K562 (cell line): ENCODE measurements at regions not wholly inside any gene's neighbourhood (a gene's known extent, or its start where the extent isn't known, plus 50 kb on each side); places are given as distances from the start of the nearest gene placed in this dataset.

Experiments used
- ATAC-seq: fragments of 200-7000 bp; cut with Tn5 transposase; 3 replicates; pipeline ENCODE4 v1.9.1; 2020; ENCODE audit warnings: moderate library complexity
- BruUV-seq: library from RNA; stranded (reverse); fragments of 400-500 nt; replicated peaks from 2 replicates; lab custom pipeline; 2021; lab: Mats Ljungman, UMichigan
- CTCF ChIA-PET: fragments of 300-600 bp; formaldehyde crosslinking; extraction: SDS; loops from one replicate; lab custom pipeline; 2021; ENCODE audit warnings: low intra/inter-chr PET ratio; lab: Yijun Ruan, JAX
- POLR2A ChIA-PET: fragments of 300-600, 350-650 bp; sonication (Branson Sonifier 250); formaldehyde crosslinking; extraction: SDS; loops from one replicate; lab custom pipeline; 2021; ENCODE audit warnings: antibody characterized with exemption, inconsistent platforms; lab: Yijun Ruan, JAX
- DNase-seq, 4 experiments: peaks; one replicate each; pipeline versions ENCODE4 v3.0.0 to v3.0.0-alpha.2; 2011 to 2018; ENCODE audit warnings: low spot score in 3 of 4, mixed read lengths in 3 of 4; ENCODE audit errors: extremely low read depth in 1 of 4
- FAIRE-seq: peaks from 2 replicates; lab custom pipeline; 2011; peaks lifted over from hg19 to GRCh38; lab: Jason Lieb, UNC
- H2AFZ ChIP-seq: 2 replicates; pipeline ENCODE4 v1.6.0; 2011; ENCODE audit warnings: low read depth, low read length, control low read depth, inconsistent platforms
- H3K27ac ChIP-seq: fragments of 200-600 bp; 3 replicates; pipeline ENCODE4 v1.8.0; 2011; ENCODE audit warnings: low read depth, mild to moderate bottlenecking, control low read depth, inconsistent platforms, low read length, moderate library complexity, mixed read lengths; ENCODE audit errors: extremely low read depth
- H3K27me3 ChIP-seq, 2 experiments: fragments of 300-600 bp in 1 of 2; 2 replicates in 1 of 2; 3 replicates in 1 of 2; pipeline versions ENCODE4 v1.6.0 to v1.8.0; 2011; ENCODE audit warnings: inconsistent platforms in 2 of 2, low read length in 2 of 2, mild to moderate bottlenecking in 1 of 2, mixed read lengths in 1 of 2, moderate library complexity in 1 of 2; ENCODE audit not compliant: control insufficient read depth in 2 of 2, insufficient read depth in 2 of 2
- H3K36me3 ChIP-seq: fragments of 300-600 bp; 3 replicates; pipeline ENCODE4 v1.8.0; 2011; ENCODE audit warnings: mild to moderate bottlenecking, low read length, inconsistent platforms; ENCODE audit not compliant: control insufficient read depth, insufficient read depth
- H3K4me1 ChIP-seq, 2 experiments: fragments of 200-600 bp in 1 of 2; replicated peaks in 1 of 2; 2 replicates in 1 of 2; 3 replicates in 1 of 2; pipeline versions ENCODE4 v1.5.1 to v1.8.0; 2011; ENCODE audit warnings: inconsistent platforms in 2 of 2, low read length in 2 of 2, mild to moderate bottlenecking in 1 of 2, mixed read lengths in 1 of 2, moderate library complexity in 1 of 2; ENCODE audit not compliant: control insufficient read depth in 2 of 2, insufficient read depth in 2 of 2
- H3K4me2 ChIP-seq: 2 replicates; pipeline ENCODE4 v1.6.1; 2011; ENCODE audit warnings: low read length, control low read depth, inconsistent platforms, mixed read lengths; ENCODE audit not compliant: insufficient read depth
- H3K4me3 ChIP-seq: fragments of 200-600 bp; sonication (generic), shearing (Covaris generic); 2 replicates; pipeline ENCODE4 v1.5.1; 2016; ENCODE audit warnings: control low read depth, inconsistent platforms
- H3K79me2 ChIP-seq: fragments of 200-600 bp; 3 replicates; pipeline ENCODE4 v1.8.0; 2011; ENCODE audit warnings: low read length, inconsistent platforms; ENCODE audit not compliant: control insufficient read depth, insufficient read depth
- H3K9ac ChIP-seq, 2 experiments: 2 replicates each; pipeline versions ENCODE4 v1.6.0 to v1.6.1; 2011; ENCODE audit warnings: low read depth in 2 of 2, low read length in 2 of 2, control low read depth in 1 of 2, inconsistent platforms in 1 of 2, mild to moderate bottlenecking in 1 of 2, mixed read lengths in 1 of 2; ENCODE audit not compliant: insufficient read depth in 1 of 2
- H3K9me1 ChIP-seq: one replicate; pipeline ENCODE4 v1.6.0; 2011; ENCODE audit warnings: inconsistent platforms, mild to moderate bottlenecking, low read length, moderate library complexity; ENCODE audit not compliant: control insufficient read depth, insufficient read depth
- H3K9me3 ChIP-seq: replicated peaks from 2 replicates; pipeline ENCODE4 v1.5.1; 2011; ENCODE audit warnings: low read depth, low read length, inconsistent platforms; ENCODE audit not compliant: control insufficient read depth, insufficient read depth
- H4K20me1 ChIP-seq: replicated peaks from 2 replicates; pipeline ENCODE4 v1.6.1; 2011; ENCODE audit warnings: low read length, inconsistent platforms, mixed read lengths; ENCODE audit not compliant: control insufficient read depth, insufficient read depth
- BRCA1 ChIP-seq, 2 experiments: fragments of 450-650 bp in 1 of 2; sonication (generic) in 1 of 2; formaldehyde crosslinking in 1 of 2; IDR thresholded peaks; 2 replicates each; pipeline versions ENCODE4 v1.5.0 to v1.6.1; 2017 to 2020; ENCODE audit warnings: mild to moderate bottlenecking in 1 of 2, missing genetic modification reagents in 1 of 2
- CC2D1A ChIP-seq: fragments of 450-650 bp; IDR thresholded peaks from 2 replicates; pipeline ENCODE4 v1.6.1; 2017; ENCODE audit warnings: mild to moderate bottlenecking
- ELF4 ChIP-seq: fragments of 450-650 bp; formaldehyde crosslinking; IDR thresholded peaks from 2 replicates; pipeline ENCODE4 v1.4.0; 2022; ENCODE audit warnings: missing genetic modification characterization
- MAX ChIP-seq: sonication (generic); formaldehyde crosslinking; IDR thresholded peaks from 2 replicates; pipeline ENCODE4 v1.9.0; 2022; ENCODE audit warnings: mild to moderate bottlenecking, missing genetic modification reagents
- NUFIP1 ChIP-seq: fragments of 450-650 bp; IDR thresholded peaks from 2 replicates; pipeline ENCODE4 v1.6.1; 2018; ENCODE audit not compliant: partially characterized antibody
- RBFOX2 ChIP-seq: fragments of 200-400 bp; formaldehyde crosslinking; IDR thresholded peaks from 2 replicates; pipeline ENCODE4 v1.6.1; 2017; ENCODE audit warnings: low read depth, mild to moderate bottlenecking, low read length, moderate library complexity
- SAP30 ChIP-seq: fragments of 200-600 bp; sonication (generic); IDR thresholded peaks from 2 replicates; pipeline ENCODE4 v1.6.1; 2012; ENCODE audit warnings: borderline replicate concordance, low read depth, mild to moderate bottlenecking, moderate library complexity, low read length, control low read depth, inconsistent platforms; ENCODE audit not compliant: insufficient read depth, poor library complexity, severe bottlenecking
- ZNF175 ChIP-seq: fragments of 200-800 bp; sonication (Bioruptor generic); IDR thresholded peaks from 2 replicates; pipeline ENCODE4 v1.6.1; 2016; ENCODE audit warnings: low read depth, mild to moderate bottlenecking, missing genetic modification characterization, missing compliant biosample characterization
- ZSCAN32 ChIP-seq: fragments of 450-650 bp; formaldehyde crosslinking; IDR thresholded peaks from 2 replicates; pipeline ENCODE4 v1.4.0; 2020; ENCODE audit warnings: mild to moderate bottlenecking, moderate library complexity
- WGBS: fragments of 100-300 bp; shearing (Covaris generic); methylation state at CpG from one replicate; pipeline ENCODE4 v1.1.6; 2016; ENCODE audit warnings: low coverage, mixed read lengths; ENCODE audit not compliant: insufficient coverage; ENCODE audit errors: missing lambda C conversion rate; 5-methylcytosine and 5-hydroxymethylcytosine counted together
- in situ Hi-C: fragments of 300-500 bp; cut with MboI; formaldehyde crosslinking; loops from 4 replicates; pipeline ENCODE4 v1.15.0; 2018; ENCODE audit warnings: inconsistent platforms, mixed read lengths
- intact Hi-C: fragments of 100-400 bp; cut with micrococcal nuclease; formaldehyde crosslinking; loops from 2 replicates; pipeline ENCODE4 v1.14.2; 2022

DNA sequence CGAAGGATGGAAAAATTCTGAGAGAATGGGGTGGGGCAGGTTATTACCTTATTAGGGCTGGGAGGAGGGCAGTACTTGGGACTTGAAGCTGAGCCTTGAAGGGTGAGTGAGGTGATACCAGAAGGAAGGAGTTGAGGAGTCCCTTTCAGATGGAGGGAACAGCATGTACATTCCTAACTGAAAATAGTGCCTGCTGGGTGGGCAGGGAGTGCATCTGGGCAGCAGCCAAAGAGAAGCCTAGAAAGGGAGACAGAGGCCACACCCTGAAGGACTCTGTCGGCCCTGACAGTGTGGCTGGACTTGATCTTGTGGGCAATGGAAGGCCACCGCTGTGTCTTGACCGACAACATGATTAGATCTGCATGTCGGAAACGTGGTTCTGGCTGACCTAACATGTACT lies 147.6 kb downstream of the NDUFA12 start (continued):
- TF ChIP-seq ELF4, result no peak

DNA sequence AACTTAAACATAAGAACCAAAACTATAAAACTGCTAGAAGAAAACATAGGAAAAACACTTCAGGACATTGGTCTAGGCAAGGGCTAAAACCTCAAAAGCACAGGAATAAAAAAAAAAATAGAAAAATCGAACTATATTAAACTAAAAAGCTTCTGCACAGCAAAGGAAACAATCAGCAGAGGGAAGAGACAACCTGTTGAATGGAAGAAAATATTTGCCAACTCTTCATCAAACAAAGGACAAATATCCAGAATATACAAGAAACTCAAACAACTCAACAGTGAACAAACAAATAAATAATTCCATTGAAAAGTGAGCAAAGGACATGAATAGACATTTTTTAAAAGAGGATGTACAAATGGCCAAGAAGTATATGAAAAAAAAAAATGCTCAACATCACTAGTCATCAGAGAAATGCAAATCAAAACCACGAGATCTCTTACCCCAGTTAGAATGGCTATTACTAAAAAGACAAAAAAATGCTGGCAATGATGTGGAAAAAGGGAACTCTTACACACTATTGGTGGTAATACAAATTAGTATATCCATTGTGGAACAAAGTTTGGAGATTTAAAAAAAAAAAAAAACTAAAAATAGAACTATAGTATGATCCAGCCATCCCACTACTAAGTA lies 152.0 kb downstream of the NDUFA12 start:
- TF ChIP-seq NUFIP1, result no peak
- no peak for TF ChIP-seq ZNF175
- TF ChIP-seq ZSCAN32 (CRISPR knock-in tag), result no peak
- no peak for TF ChIP-seq BRCA1 (IDR thresholded peaks at IDR 0.05)
- TF ChIP-seq BRCA1 (CRISPR knock-in tag; IDR thresholded peaks at IDR 0.05), result no peak
- no peak for TF ChIP-seq CC2D1A
- no peak for TF ChIP-seq SAP30
- TF ChIP-seq RBFOX2, result no peak
- TF ChIP-seq MAX, result no peak
- Histone ChIP-seq H3K36me3 (no peaks in the 10 kb centered on the region), H3K27ac (no peak overlapping the region), H3K4me1 (no peaks in the 10 kb centered on the region), H4K20me1 (no peaks in the 10 kb centered on the region), H3K9me1 (no peaks in the 10 kb centered on the region), H3K27me3 (peaks cover 0 to 16% of the 10 kb centered on the region in 2 experiments; a peak in 4 of 5 replicates), H2AFZ (no peak overlapping the region), H3K79me2 (no peaks in the 10 kb centered on the region), H3K9me3 (no peaks in the 10 kb centered on the region), H3K9ac (no peak overlapping the region), H3K4me3 (no peak overlapping the region), H3K4me2 (no peak overlapping the region)
- ATAC-seq (no peak), FAIRE-seq (no peak), DNase-seq (no peak)
- POLR2A ChIA-PET, result no interaction called here
- in situ Hi-C loops (no loop called here), intact Hi-C loops (no loop called here)
- no TSS peak for BruUV-seq
- WGBS, result 0% methylated on average over 2 of the region's 2 CpGs
- CTCF ChIA-PET, result no interaction called here
